Astrocyte of the cerebellum (primary cell): ENCODE measurements at regions not wholly inside any gene's neighbourhood (a gene's known extent, or its start where the extent isn't known, plus 50 kb on each side); places are given as distances from the start of the nearest gene placed in this dataset.

ENCODE experiments used
- DNase-seq: peaks from one replicate; pipeline ENCODE4 v3.0.0-alpha.2; 2011; ENCODE audit warnings: low read depth
- H3K4me3 ChIP-seq: 2 replicates; pipeline ENCODE4 v1.5.1; 2011; ENCODE audit warnings: mild to moderate bottlenecking, low read depth, low read length, moderate library complexity
- in situ Hi-C: cut with HindIII; loops from 2 replicates; pipeline ENCODE4 v1.10.0; 2017; ENCODE audit warnings: low sequenced_read_pairs
- TF ChIP-seq, protein P1 (sequence below): IDR thresholded peaks from 2 replicates; pipeline ENCODE4 v1.5.1; 2012; ENCODE audit warnings: low read length, low read depth, moderate library complexity, mild to moderate bottlenecking; ENCODE audit errors: missing control alignments

DNA sequence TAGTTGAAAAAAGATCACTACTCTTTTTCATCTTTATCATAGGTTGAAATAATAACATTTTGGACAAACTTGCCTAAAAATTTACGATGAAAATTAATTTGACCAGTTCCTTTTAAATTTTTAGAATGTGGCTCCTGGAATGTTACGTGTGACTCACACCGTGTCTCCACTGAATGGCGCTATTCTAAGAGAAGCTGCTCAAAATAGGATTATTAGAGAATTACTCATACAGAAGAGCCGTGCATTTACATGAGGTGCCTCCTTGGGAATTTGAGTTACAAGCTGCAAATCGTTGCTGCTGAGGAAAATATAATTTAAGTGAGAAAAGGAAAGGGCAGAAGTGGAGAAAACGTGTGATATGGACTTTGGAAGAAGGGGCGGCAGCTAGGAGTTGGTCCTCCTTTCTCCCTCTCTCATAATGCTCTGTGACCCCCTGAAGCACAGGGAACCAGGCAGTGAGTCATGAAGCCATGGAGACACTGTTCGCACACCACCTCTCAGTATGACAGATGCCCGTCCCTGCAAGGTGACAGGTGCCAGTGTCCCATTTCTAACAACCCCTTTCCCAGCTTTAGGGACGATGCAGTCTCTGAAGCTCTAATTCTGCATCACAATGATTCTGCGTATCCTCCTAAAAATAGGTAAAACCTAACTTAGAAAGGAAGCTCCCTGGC, 323.2 kb upstream of the COBL start:
- H3K4me3 ChIP-seq: no peak overlapping the region
- in situ Hi-C loops: no loop called here
- DNase-seq: peak; percentile 22
- TF ChIP-seq, protein P1, sequence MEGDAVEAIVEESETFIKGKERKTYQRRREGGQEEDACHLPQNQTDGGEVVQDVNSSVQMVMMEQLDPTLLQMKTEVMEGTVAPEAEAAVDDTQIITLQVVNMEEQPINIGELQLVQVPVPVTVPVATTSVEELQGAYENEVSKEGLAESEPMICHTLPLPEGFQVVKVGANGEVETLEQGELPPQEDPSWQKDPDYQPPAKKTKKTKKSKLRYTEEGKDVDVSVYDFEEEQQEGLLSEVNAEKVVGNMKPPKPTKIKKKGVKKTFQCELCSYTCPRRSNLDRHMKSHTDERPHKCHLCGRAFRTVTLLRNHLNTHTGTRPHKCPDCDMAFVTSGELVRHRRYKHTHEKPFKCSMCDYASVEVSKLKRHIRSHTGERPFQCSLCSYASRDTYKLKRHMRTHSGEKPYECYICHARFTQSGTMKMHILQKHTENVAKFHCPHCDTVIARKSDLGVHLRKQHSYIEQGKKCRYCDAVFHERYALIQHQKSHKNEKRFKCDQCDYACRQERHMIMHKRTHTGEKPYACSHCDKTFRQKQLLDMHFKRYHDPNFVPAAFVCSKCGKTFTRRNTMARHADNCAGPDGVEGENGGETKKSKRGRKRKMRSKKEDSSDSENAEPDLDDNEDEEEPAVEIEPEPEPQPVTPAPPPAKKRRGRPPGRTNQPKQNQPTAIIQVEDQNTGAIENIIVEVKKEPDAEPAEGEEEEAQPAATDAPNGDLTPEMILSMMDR: peak; percentile 27

DNA sequence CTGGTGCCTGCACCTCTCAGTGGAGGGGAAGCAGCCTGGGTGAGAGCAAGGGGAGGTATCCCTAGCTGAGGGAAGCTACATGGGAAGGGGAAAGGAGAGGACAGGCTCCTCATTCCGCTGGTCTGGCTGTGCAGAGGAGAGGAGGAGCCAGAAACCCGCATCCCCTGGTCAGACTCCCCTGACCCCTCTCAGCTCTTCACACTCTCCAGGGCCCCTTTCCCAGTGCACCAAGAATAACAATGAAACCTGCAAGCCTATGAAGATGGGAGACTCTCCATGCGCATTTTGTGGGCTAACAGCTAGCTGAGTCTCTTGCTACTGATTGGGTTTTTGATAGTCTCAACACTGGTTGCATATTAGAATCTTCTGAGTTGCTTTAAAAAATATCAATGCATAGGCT, 319.9 kb upstream of the COBL start:
- in situ Hi-C loops: no loop called here
- no peak overlapping the region for H3K4me3 ChIP-seq
- TF ChIP-seq, protein P1: no peak
- no peak for DNase-seq

DNA sequence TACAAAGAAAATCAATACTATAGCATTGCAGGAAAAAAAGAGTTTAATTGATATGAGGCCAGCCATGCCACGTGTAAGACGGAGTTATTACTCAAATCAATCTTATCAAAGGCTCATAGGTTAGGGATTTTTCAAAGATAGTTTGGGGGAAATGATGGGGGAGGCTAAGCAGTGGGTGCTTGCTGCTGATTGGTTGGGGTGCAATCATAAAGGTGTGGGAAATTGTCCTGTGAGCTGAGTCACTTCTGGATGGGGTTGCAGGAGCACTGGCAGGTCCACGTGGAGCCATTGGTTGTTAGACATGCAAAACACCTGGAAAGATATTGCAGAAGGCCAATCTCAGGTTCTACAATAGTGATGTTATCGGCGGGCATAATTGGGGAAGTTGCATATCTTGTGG, 319.2 kb upstream of the COBL start:
- in situ Hi-C loops: no loop called here
- TF ChIP-seq, protein P1: no peak
- no peak overlapping the region for H3K4me3 ChIP-seq
- DNase-seq: no peak

DNA sequence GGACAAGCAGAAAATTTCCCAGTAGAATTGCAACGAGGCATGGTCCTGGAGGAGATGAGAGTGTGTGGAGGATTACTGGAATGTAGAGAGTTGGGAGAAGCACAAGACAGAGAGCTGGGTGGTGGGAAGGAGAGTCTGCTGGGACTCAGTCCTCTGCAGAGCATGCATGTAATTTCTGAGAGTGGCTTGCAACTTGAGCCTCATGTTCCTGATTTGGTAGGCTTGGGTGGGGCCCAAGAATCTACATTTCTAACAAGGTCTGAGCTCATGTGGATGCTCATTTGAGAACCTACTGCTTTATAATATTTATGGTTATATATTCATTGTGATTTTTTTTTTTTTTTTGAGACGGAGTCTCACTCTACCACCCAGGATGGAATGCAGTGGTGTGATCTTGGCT, 317.9 kb upstream of the COBL start:
- in situ Hi-C loops: no loop called here
- no peak for DNase-seq
- H3K4me3 ChIP-seq: no peak overlapping the region
- TF ChIP-seq, protein P1: no peak

DNA sequence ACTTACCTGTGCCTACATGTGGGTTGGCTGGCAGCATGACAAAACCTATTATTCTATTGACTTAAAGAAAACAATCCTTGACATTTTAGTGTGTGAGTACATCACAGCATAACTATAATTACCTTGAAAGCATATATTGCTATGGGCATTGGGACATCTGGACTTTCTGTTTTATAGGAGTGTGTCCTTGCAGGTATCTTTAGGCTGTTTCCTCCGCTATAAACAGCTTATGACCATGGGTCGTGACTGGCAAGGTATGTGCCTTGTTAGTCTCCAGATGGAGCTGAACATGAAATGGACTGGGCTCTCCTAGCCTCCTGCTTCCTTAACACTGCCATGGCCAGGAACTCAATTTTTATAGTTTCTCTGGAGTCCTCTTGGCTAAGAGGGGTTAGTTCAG, 317.4 kb upstream of the COBL start:
- in situ Hi-C loops: no loop called here
- TF ChIP-seq, protein P1: no peak
- H3K4me3 ChIP-seq: no peak overlapping the region
- no peak for DNase-seq

DNA sequence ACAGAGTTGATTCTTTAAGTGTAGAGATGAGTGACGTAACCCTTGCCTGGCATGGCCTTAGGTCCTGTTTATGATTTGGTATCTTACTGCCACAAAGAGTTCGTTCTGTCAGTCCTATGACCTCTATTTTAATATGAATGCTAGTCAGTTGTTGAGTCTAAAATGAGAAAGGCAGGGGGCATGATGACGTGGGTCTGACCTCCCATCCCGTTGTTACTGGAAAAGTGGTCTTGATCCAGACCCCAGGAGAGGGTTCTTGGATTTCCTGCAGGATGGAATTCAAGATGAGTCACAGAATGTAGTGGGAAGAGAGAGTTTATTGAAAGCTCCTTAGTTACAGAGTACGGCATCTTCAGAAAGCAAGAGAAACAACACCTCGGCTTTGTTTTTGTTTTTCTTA, 317.0 kb upstream of the COBL start:
- peak; percentile 65 for DNase-seq
- in situ Hi-C loops: no loop called here

More for the DNA sequence above, 317.0 kb upstream of the COBL start:
- H3K4me3 ChIP-seq: no peak overlapping the region
- TF ChIP-seq, protein P1: no peak
